ENCODE measurements at regions not wholly inside any gene's neighbourhood (a gene's known extent, or its start where the extent isn't known, plus 50 kb on each side); places are given as distances from the start of the nearest gene placed in this dataset.

DNA sequence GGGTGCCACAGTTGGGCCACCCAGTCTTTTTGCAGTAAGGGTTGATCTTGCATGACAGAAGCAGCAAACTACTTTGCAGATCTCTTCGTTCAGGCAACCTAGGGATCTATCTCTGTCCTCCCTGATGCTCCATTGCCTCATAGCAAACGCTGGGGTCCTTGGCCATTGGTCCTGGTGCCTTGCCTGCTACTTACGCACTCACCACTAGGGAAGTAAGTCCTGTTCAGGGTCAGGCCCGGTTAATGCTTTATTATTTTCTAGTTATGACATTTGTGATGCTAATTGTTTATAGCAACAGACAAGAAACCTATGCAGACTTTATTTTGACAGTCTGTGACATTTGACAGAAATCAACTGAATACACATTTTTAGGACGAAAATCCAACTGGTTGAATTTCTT lies 326.5 kb upstream of the FMN2 start:
- TF ChIP-seq POLR2AphosphoS5 (IDR thresholded peaks at IDR 0.05): no peak
- TF ChIP-seq, protein P1, sequence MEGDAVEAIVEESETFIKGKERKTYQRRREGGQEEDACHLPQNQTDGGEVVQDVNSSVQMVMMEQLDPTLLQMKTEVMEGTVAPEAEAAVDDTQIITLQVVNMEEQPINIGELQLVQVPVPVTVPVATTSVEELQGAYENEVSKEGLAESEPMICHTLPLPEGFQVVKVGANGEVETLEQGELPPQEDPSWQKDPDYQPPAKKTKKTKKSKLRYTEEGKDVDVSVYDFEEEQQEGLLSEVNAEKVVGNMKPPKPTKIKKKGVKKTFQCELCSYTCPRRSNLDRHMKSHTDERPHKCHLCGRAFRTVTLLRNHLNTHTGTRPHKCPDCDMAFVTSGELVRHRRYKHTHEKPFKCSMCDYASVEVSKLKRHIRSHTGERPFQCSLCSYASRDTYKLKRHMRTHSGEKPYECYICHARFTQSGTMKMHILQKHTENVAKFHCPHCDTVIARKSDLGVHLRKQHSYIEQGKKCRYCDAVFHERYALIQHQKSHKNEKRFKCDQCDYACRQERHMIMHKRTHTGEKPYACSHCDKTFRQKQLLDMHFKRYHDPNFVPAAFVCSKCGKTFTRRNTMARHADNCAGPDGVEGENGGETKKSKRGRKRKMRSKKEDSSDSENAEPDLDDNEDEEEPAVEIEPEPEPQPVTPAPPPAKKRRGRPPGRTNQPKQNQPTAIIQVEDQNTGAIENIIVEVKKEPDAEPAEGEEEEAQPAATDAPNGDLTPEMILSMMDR (IDR thresholded peaks at IDR 0.05): no peak
- no peak for TF ChIP-seq POLR2A (IDR thresholded peaks at IDR 0.05)

Measured in breast epithelium (tissue), 3 donors.